GM21367 (cell line): ENCODE measurements at regions not wholly inside any gene's neighbourhood (a gene's known extent, or its start where the extent isn't known, plus 50 kb on each side); places are given as distances from the start of the nearest gene placed in this dataset.

Experiments
- ATAC-seq: cut with Tn5 transposase; IDR thresholded peaks from one replicate; pipeline ENCODE4 v1.9.1; 2021; ENCODE audit not compliant: unreplicated experiment

DNA sequence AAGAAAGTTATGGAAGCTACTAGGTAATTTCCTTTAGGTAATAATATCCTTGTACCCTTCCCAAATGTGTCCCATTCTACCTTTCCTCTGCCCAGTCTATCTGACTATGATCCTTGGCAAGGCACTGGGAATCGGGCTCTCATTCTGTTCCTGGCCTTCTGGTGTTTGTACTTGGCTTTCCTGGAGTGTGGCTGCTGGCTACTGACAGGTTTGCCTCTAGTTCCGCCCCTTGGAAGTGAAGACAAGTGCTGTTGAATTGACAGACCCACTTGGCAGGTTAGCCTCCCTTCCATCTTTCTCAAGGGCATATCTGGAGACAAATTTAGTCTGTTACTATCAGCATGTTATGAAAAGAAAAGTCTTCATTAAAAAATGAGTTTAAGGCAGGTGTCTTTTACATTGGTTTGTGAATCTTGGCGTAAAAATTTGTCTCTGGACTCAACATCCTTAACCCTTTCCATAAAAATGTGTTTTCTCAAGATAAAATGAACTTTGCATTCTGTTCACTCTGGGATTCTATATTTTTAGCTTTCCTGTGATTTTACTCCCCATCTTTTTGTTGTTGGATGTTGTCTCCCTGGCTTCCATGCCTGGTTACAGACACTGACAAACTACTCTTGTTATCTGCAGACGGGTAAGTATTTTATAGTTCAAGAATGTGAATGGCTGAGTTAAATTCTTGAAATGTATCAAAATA is 287.4 kb upstream of the PDGFD start:
- no peak for ATAC-seq

DNA sequence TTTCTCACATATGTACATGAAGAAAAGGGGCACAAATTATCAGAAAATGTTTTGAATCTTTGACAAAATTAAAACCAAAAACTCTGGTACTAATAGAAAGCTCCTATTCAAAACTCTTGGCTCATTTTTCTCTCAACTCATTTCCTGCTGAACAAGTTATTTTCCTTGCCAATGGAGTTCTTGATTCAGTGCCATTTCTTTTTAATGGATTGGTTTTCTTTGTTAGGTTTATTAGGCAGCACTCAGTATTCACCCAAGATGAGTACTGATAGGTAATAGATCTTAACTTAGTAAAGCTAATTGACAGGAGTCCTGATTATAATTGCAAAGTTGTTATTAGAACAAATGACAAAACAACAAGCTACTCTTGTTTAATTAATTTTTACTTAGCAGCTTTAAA is 279.4 kb upstream of the PDGFD start:
- no peak for ATAC-seq

DNA sequence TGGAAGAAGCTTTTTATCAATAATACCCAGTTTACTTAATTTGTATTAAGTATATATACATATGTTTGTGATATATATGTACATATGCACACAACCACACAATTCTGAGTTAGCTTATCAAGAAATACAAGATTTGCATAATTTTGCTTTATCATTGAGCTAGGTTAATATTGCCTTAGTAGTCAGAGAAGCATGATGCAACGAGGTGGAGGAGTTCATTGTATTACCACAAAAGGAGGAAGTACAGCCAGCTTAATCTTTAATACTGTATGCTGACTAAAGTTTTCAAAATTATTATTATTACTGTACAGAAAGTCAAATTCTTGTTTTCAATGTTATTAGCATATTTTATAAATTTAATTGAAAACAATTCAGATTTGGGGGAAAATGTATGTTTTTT is 278.4 kb upstream of the PDGFD start:
- ATAC-seq = no peak

- ATAC-seq = no peak
Observed at GRCh38 chr11:104435494-104435893, 271.5 kb upstream of the PDGFD start.

- ATAC-seq = no peak
Observed at GRCh38 chr11:104433751-104434150, 269.8 kb upstream of the PDGFD start.

GRCh38 chr11:104432981-104433380 is 269.0 kb upstream of the PDGFD start:
- ATAC-seq = no peak

DNA sequence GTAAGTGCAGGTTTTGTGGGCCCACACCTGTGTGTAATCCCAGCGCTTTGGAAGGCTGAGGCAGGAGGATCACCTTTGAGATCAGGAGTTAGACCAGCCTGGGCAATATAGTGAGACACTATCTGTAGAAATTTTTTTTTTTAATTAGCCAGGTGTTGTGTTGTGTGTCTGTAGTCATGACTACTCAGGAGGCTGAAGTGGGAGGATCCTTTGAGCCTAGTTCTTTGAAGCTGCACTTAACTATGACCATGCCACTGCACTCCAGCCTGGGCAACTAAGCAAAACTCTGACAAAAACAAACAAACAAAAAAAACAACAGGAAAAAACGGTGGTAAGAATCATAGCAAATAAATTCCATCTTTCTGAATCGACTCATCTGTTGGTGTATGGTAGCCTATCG is 268.6 kb upstream of the PDGFD start:
- ATAC-seq = no peak

DNA sequence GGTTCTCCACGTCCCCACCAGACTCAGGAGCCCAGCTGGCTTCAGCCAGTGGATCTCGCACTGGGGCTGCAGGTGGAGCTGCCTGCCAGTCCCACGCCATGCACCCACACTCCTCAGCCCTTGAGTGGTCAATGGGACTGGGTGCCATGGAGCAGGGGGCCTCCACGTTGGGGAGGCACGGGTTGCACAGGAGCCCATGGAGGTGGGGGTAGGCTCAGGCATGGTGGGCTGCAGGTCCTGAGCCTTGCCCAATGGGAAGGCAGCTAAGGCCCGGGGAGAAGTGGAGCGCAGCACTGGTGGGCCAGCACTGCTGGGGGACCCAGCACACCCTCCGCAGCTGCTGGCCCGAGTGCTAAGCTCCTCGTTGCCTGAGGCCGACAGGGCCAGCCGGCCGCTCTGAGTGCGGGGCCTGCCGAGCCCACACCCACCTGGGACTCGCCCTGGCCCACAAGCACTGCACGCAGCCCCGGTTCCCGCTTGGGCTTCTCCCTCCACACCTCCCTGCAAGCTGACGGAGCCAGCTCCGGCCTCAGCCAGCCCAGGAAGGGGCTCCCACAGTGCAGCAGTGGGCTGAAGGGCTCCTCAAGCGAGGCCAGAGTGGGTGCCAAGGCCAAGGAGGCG is 258.5 kb upstream of the PDGFD start:
- ATAC-seq = no peak

- no peak for ATAC-seq
Observed at GRCh38 chr11:104410336-104410735, 246.4 kb upstream of the PDGFD start.

GRCh38 chr11:104408630-104409029 is 244.7 kb upstream of the PDGFD start:
- ATAC-seq = no peak

- no peak for ATAC-seq
Observed at GRCh38 chr11:104405277-104405676, 241.3 kb upstream of the PDGFD start.

DNA sequence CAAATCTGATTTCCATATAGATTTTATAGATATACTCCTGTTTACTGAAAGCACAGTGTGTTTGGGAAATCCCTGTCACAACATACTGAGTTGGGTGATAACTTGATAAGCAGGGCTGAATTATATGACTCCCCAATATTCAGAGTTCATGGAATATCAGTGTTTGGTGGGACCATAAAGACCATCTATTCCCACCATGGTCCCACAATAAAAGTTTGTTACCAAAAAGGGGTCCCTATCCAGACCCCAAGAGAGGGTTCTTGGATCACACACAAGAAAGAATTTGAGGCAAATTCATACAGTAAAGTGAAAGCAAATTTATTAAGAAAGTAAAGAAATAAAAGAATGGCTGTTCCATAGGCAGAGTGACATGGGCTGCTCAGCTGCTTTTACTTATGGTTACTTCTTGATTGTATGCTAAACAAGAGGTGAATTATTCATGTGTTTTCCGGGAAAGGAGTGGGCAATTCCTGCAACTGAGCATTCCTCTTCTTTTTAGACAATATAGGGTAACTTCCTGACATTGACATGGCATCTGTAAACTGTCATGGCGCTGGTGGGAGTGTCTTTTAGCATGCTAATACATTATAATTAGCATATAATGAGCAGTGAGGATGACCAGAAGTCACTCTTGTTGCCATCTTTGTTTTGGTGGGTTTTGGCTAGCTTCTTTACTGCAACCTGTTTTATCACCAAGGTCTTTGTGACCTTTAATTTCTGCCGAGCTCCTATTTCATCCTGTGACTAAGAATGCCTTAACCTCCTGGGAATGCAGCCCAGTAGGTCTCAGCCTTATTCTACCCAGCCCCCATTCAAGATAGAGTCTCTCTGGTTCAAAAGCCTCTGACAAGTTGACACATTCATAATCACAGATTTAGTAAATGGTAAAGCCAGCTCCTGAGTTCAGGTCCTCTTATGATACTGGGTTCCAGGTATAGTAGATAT is 240.6 kb upstream of the PDGFD start:
- no peak for ATAC-seq

GRCh38 chr11:104402812-104403521 is 239.0 kb upstream of the PDGFD start:
- no peak for ATAC-seq

- no peak for ATAC-seq
Observed at GRCh38 chr11:104394508-104394907, 230.6 kb upstream of the PDGFD start.

GRCh38 chr11:104390651-104391050 is 226.7 kb upstream of the PDGFD start:
- ATAC-seq = no peak

DNA sequence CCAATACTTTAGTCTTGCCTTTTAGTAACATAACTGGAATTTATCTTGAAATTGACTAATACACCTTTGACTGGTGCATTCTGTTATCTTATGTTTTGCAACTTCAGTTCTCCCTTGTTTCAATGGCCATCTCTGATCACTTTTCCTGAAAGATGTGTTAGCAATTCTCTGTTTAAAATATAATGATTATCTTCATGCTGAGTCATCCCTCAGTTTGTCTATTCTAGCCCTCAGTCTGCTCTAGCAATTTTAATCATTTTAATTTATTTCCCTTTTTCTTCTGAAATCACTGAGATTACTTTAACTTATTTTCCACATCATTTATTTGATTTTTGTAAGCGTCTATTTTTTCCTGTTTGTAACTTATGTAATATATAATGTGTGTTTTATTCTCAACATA is 221.9 kb upstream of the PDGFD start:
- ATAC-seq = no peak

GRCh38 chr11:104380358-104380757 is 216.4 kb upstream of the PDGFD start:
- no peak for ATAC-seq

DNA sequence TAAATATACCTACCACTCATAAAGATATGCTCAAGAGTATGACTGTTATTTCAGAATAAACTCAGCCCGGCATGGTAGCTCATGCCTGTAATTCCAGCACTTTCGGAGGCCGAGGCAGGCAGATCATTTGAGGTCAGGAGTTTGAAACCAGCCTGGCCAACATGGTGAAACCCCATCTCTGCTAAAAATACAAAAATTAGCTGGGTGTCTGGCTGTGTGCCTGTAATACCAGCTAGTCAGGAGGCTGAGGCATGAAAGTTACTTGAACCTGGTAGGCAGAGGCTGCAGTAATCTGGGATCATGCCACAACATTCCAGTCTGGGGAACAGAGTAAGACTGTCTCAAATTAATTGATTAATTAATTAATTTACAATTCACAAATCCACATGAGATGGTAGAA is 208.2 kb upstream of the PDGFD start:
- ATAC-seq = no peak

DNA sequence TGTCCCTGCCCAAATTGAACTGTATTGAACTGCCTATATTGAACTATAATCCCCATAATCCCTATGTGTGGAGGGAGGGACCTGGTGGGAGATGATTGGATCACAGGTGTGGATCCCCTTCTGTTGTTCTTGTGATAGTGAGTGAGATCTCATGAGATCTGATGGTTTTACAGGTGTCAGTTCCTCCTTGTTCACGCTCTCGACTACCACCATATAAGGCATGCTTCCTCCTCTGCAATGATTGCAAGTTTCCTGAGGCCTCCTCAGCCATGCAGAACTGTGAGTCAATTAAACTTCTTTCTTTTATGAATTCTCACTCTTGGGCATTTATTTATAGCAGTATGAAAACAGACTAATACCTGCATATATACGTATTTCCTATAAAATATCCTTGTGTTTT is 206.5 kb upstream of the PDGFD start:
- ATAC-seq = peak; percentile 71

DNA sequence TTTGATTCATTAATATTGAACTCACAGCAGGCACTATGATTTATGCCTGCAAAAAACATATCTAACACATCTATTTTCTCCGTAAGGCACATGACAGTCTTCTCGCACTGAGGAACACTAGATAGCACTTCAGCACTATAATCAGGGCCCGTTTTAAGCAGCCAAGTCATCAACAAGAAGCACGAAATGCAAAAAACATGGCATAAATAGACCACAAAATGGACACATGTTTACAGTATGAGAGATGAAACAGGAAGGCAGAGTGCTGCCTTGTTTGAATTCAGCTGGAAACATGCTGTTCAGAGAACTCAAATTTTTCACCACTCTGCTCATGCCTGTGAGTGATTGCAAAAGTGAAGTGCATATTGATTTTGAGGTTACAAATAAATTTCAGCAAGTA is 205.8 kb upstream of the PDGFD start:
- ATAC-seq = no peak

DNA sequence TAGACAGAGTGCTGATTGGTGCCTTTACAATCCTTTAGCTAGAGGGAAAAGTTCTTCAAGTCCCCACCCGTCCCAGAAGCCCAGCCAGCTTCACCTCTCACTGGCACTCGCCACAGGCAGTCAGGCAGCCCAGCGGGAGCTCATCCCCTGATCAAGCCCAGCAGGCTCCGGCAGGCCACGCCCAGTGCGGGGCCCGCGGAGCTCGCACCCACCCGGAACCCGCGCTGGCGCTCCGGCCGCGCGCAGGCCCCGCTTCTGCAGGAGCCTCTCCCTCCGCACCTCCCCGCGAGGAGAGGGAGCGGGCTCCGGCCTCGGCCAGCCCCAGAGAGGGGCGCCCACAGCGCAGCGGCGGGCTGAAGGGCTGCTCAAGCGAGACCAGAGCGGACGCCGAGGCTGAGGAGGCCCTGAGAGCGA is 202.4 kb upstream of the PDGFD start:
- no peak for ATAC-seq
